ENCODE measurements at regions not wholly inside any gene's neighbourhood (a gene's known extent, or its start where the extent isn't known, plus 50 kb on each side); places are given as distances from the start of the nearest gene placed in this dataset.
"Not testable (repeated sequence)": the region's sequence is repeated elsewhere in the genome, so short reads cannot be mapped to it uniquely, and the experiment has no call there.

- no peak for DNase-seq
These were observed 86.0 kb downstream of the FOXD2 start for GRCh38 chr1:47523835-47524215.

- DNase-seq: no peak
These were observed 86.4 kb downstream of the FOXD2 start for GRCh38 chr1:47524272-47524671.

- no peak for DNase-seq
These were observed 89.9 kb downstream of the FOXD2 start for GRCh38 chr1:47527653-47528272.

- no peak for DNase-seq
These were observed 91.8 kb downstream of the FOXD2 start for GRCh38 chr1:47529520-47530098.

- DNase-seq: no peak
These were observed 95.3 kb downstream of the FOXD2 start for GRCh38 chr1:47532921-47533792.

GRCh38 chr1:47533793-47534328 is 96.0 kb downstream of the FOXD2 start:
- no peak for DNase-seq

GRCh38 chr1:47534436-47534835 is 96.6 kb downstream of the FOXD2 start:
- no peak for DNase-seq

GRCh38 chr1:47536646-47537118 is 98.8 kb downstream of the FOXD2 start:
- DNase-seq: no peak

GRCh38 chr1:47537268-47537667 is 99.4 kb downstream of the FOXD2 start:
- no peak for DNase-seq

- no peak for DNase-seq
These were observed 100.1 kb downstream of the FOXD2 start for GRCh38 chr1:47537966-47538365.

GRCh38 chr1:47538530-47538929 is 100.7 kb downstream of the FOXD2 start:
- not testable (repeated sequence) for DNase-seq

- not testable (repeated sequence) for DNase-seq
These were observed 103.9 kb downstream of the FOXD2 start for GRCh38 chr1:47541705-47542104.

- DNase-seq: not testable (repeated sequence)
These were observed 105.2 kb downstream of the FOXD2 start for GRCh38 chr1:47543089-47543488.

GRCh38 chr1:47545912-47546483 is 108.2 kb downstream of the FOXD2 start:
- DNase-seq: no peak

GRCh38 chr1:47547753-47548573 is 110.1 kb downstream of the FOXD2 start:
- no peak for DNase-seq

GRCh38 chr1:47548637-47549036 is 110.8 kb downstream of the FOXD2 start:
- DNase-seq: no peak

- DNase-seq: no peak
These were observed 111.7 kb downstream of the FOXD2 start for GRCh38 chr1:47549532-47549931.

- DNase-seq: no peak
These were observed 113.1 kb downstream of the FOXD2 start for GRCh38 chr1:47550929-47551328.

GRCh38 chr1:47551971-47552528 is 114.2 kb downstream of the FOXD2 start:
- no peak for DNase-seq

GRCh38 chr1:47554082-47554481 is 116.2 kb downstream of the FOXD2 start:
- no peak for DNase-seq

- DNase-seq: no peak
These were observed 117.1 kb downstream of the FOXD2 start for GRCh38 chr1:47554901-47555300.

- DNase-seq: no peak
These were observed 117.5 kb downstream of the FOXD2 start for GRCh38 chr1:47555306-47555705.
